GM21381 (cell line): ENCODE measurements at regions not wholly inside any gene's neighbourhood (a gene's known extent, or its start where the extent isn't known, plus 50 kb on each side); places are given as distances from the start of the nearest gene placed in this dataset.
"Not testable (repeated sequence)": the region's sequence is repeated elsewhere in the genome, so short reads cannot be mapped to it uniquely, and the experiment has no call there.

Source experiments
- ATAC-seq: cut with Tn5 transposase; IDR thresholded peaks from one replicate; pipeline ENCODE4 v1.9.1; 2021; ENCODE audit warnings: mild to moderate bottlenecking, moderate library complexity; ENCODE audit not compliant: unreplicated experiment

DNA sequence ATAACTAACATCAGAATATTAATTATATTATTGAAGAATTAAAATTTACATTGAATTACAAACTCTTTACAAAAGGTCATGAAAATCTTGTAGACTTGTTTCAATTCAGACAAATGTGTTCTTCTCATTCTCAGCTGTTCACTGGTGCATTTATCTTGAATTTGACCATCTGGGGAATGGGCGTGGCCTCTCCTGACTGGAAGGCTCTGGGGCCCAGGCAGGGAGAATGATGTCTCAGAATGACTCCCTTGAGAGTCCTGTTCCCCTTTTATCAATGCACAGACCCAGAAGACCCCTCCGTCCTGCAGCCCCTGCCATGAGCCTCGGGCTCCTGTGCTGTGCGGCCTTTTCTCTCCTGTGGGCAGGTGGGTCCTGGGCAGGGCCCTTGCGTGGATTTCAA lies 242.2 kb upstream of the PRSS1 start:
- not testable (repeated sequence) for ATAC-seq

DNA sequence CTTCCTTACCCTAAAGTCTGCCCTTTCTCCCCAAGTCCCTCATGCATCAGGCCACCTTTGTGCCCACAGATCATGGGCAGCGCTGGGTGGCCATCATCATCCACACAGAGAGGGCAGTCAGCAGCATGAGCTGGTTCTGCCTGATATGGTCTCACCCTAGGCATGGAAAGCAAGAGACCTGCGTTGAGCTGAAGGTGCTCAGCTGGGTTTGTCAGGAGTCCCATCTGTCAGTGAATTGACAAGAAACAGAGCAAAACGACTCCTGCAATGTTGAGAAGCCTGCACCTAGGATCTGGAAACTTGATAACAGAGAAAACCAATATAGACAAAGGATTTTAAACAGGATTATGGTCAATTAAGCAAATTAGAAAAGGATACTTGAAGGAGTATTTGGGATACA lies 242.7 kb upstream of the PRSS1 start:
- ATAC-seq: no peak

DNA sequence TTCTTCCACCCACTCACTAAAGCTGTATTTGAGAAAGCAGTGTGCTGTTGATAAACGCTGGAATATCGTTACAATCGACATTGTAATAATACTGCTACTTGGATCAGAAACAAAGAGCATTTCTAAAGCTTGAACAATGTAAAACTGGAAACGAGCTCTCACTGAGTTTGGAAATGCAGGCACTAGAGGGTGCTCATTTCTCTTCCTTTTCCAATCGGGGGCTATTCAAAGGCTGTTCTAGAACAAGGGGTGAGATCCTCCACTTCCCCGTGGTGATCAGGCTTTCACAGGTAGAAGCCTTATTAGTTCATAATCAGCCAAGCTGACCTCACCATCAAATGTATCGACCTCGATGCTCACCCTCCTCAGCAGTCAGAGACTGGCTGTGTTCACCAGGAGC lies 245.3 kb upstream of the PRSS1 start:
- not testable (repeated sequence) for ATAC-seq

DNA sequence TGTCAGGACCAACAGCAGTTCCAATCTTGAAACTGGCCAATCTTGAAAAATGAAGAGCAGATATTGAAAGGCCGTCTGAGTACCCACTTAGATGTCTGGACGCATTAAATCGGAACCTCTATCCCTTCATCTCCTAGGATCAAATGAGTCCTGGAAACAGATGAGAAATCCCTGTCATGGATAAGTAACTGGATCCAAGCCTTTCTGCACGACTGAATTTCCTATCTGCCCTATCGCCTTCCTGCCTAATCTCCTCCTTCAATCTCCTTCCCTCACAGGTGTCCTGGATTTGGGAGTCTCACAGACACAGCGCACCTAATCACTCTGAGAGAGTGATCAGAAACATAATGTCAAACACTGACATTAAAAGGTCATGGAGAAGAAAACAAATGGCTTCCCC lies 245.2 kb upstream of the PRSS58 start:
- no peak for ATAC-seq

DNA sequence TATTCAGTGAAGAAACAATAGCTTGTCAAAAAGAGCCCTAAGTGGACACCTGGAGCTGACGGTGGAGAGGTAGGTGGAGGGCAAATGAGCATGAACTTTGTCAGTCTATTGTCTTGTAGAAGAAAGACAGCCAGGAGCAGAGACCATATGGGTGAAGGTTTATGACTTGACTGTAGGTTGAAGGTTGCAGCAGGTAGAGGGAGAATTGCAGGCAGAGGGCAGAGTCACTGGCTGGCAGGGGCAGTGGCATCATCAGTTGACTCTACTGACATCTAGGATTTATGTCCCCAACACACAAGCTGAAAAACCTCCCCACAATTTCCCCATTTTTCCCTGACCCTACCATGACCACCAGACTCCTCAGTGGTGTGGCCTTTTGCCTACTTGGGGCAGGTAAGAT lies 243.6 kb upstream of the PRSS58 start:
- no peak for ATAC-seq

DNA sequence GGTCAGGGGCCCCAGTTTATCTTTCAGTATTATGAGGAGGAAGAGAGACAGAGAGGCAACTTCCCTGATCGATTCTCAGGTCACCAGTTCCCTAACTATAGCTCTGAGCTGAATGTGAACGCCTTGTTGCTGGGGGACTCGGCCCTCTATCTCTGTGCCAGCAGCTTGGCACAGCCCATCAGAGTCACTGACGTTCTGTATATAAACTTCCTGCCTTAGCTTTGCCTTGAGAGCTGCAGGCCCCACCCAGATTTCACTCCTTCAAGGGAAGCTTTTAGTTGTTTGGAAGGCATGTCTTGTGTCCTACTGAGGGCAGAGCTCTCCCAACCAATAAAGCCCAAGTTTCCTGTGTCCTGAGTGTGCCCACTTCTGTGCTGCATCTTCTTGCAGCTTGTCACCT lies 242.5 kb upstream of the PRSS58 start:
- ATAC-seq: no peak

DNA sequence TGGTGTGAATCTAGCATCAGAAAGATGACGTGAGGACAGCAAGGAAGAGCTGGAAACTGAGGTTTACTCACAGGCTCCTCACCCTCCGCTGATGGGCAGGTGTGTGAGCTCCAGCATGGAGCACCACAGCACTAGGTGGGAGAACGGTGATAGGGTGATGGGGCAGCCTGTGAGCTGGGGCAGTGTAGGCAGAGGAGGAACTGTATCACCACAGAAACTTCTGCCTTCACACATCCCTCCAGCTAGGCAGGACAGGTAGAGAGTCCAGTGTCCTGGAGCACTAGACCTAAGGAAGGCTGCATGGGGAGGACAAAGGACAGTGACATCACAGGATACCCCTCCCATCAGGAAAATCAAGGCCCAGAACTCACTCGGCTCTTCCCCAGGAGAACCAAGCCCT lies 241.8 kb upstream of the PRSS58 start:
- no peak for ATAC-seq

DNA sequence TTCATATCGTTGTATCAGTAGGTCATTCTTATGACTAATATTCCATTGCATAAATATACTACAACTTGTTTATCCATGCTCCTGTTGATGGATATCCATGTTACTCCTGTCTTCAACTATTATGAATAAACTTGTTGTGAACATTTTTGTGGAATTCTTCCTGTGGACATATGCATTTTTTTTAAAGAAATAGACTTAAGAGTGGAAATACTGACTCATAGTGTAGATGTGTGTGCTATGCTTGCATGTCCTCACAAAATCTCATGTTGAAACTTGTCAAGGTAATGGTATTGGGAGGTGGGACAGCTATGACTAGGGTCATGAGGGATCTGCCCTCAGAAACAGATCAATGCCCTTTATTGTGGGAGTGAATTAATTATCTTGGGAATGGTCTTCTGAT lies 240.5 kb upstream of the PRSS58 start:
- ATAC-seq: no peak

DNA sequence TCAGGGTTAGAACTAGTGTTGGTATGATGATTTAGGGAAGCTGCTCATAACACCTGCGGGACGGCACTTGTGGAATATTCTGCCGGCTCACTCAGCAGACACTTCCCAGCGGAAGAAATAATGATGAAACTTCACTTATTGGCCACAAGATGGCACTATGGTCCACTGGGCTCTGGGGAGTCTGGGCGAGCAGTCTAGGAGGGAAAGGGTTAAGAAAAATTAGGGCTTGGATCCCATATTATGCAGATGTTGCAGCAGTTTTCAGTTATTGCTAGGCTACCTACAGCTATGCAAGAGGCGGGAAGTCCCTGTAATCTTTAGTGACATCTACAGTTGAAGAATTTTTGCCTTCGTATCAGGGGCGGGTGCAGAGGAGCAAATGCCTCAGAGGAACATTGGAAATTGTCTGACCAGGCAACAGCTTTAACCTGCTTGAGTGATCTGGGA lies 238.7 kb upstream of the PRSS58 start:
- ATAC-seq: peak; percentile 71

DNA sequence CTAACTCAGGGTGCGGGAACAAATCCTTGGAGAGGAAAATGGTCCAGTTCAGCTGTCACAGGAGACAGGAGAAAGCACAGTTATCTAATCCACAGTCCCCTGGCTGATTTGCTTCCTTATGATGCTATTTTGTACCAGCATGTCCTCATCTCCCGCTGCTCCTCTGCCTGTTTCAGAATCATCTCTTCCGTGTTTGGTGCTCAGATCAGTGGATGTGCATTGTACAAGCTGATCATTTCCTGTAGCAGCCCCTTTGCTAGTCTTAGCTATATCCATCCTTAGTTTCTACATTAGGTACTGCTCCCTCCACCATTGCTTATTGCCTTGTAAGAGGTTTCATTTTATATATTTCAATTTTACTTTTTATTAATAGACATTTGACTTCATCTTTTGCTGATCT lies 238.0 kb upstream of the PRSS58 start:
- not testable (repeated sequence) for ATAC-seq

DNA sequence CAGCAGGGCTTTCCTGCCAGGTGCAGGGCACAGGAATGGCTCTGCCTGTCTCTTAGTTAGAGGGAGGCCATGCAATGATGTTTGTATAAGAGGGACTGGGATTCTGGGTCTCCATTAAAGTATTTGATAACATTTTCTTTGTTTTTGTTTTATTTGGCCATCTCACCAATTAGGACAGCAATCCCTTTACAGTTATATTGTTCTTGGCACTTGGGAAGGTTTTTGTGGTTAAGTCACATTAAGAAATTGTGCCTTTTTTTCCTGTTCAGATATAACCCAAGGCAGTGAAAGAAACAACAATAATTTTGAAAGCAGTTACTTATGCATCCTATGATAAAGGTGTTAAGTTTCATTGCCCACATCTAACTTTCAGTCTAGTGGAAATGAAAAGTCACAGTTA lies 237.4 kb upstream of the PRSS58 start:
- ATAC-seq: not testable (repeated sequence)

DNA sequence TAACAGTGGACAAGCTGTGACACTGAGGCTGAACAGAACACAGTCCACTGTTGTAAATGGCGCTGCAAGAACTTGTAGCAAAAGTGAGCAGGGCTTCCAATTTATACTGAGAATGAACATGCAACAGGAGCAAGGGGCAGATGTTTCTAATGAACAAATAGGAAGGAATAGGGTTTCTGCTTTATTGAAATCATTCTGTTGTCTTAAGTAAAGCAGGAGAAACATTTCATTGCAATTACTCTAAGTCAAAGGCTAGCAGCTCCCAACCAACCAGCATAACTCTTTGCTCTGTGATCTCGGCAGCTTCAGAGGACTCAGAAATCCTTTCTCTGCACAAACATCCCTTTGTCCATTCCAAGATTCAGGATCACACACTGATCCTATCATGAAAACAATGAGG lies 236.2 kb upstream of the PRSS58 start:
- no peak for ATAC-seq

DNA sequence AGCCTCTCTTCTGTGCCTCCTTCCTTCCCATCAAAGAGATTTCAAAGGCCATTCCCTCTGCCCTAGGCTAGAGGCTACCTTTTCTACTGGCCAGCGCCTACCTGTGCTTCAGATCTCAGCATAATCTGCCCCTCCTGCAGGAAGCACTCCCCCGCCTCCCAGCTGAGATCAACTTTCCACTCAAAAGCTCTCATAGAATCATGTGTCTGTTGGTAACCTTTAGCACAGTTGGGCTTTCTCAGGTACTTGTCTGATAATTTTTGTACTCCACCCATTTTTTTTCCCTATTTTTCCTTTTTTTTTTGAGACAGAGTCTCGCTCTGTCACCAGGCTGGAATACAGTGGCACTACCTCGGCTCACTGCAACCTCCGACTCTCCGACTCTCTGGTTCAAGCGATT lies 231.0 kb upstream of the PRSS58 start:
- no peak for ATAC-seq

DNA sequence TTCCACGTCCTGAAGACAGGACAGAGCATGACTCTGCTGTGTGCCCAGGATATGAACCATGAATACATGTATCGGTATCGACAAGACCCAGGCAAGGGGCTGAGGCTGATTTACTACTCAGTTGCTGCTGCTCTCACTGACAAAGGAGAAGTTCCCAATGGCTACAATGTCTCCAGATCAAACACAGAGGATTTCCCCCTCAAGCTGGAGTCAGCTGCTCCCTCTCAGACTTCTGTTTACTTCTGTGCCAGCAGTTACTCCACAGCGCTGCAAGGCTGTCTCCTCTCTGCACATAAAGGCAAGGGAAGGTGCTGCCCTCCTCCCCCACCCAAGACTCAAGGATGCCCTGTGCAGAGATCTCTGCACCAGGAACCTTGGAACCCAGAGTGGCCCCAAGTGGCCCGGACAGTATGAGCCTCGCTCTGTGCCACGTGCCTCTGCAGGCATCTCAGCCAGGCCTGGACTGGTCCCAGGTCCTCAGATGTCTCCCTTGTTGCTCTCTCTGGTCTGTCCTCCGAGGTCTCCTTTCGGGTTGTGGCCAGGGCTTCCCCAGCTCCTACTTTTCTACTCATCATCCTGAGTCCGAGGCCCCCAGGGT lies 230.3 kb upstream of the PRSS58 start:
- ATAC-seq: no peak

DNA sequence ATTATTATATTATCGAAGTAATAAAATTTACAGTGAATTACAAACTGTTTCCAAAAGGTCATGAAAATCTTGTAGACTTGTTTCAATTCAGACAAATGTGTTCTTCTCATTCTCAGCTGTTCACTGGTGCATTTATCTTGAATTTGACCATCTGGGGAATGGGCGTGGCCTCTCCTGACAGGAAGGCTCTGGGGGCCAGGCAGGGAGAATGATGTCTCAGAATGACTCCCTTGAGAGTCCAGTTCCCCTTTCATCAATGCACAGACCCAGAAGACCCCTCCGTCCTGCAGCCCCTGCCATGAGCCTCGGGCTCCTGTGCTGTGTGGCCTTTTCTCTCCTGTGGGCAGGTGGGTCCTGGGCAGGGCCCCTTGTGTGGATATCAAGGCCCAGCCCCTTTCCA lies 229.7 kb upstream of the PRSS58 start:
- ATAC-seq: not testable (repeated sequence)

DNA sequence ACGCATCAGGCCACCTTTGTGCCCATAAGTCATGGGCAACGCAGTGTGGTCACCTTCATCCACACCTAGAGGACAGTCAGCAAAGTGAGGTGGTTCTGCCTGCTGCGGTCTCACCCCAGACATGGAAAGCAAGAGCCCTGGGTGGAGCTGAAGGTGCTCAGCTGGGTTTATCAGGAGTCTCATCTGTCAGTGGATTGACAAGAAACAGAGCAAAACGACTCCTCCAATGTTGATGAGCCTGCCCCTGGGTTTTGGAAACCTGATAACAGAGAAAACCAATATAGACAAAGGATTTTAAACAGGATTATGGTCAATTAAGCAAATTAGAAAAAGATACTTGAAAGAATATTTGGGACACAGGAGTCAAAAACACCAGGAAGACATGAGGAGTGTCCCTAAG lies 229.3 kb upstream of the PRSS58 start:
- no peak for ATAC-seq

DNA sequence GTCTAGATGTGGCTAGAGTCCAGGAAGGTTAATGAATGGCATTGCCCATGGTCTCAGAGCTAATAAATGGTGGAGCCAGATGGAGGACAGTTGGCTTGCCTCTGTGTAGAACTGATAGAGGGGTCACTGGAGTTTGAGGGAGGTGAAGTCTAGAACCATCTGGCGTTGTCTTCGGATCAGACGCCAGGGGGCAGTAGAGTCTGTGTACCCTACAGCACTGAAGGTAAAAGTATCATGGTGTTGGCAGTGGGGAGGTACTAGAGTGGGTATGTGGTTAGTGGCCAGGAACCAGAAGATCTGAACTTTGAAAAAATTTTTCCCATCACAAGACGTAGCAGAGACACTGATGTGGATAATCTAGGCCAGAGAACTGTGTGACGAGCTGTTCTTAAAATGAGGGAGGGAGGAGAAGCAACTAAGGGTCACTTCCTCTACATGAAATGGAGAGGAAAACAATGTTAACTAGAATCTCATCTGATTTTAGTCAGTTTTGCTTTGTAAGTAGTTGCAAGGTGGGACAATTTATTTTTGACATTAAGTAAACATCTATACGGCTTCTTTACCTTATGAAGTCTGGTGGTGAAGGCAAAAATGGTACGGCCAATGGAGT lies 227.9 kb upstream of the PRSS58 start:
- ATAC-seq: no peak

DNA sequence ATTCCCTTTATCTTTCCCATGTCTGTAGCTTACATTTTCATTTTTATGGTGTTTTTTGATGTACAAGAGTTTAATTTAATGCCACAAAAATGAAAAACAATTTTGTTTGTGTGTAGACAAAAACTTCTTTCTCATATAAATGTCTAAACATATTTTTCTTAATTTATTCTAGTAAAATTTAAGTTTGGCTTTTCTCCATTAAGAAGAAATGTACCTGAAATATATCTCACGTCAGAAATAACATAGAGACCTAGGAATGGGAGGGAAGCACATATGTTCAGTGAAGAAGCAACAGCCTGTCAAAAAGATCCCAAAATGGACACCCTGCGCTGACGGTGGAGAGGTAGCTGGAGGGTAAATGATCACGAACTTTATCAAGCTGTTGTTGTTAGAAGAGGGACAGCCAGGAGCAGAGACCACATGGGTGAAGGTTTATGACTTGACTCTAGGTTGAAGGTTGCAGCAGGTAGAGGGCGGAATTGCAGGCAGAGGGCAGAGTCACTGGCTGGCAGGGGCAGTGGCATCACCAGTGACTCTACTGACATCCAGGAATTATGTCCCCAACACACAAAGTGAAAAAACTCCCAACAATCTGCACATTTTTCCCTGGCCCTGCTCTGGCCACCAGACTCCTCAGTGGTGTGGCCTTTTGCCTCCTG lies 225.9 kb upstream of the PRSS58 start:
- ATAC-seq: no peak

DNA sequence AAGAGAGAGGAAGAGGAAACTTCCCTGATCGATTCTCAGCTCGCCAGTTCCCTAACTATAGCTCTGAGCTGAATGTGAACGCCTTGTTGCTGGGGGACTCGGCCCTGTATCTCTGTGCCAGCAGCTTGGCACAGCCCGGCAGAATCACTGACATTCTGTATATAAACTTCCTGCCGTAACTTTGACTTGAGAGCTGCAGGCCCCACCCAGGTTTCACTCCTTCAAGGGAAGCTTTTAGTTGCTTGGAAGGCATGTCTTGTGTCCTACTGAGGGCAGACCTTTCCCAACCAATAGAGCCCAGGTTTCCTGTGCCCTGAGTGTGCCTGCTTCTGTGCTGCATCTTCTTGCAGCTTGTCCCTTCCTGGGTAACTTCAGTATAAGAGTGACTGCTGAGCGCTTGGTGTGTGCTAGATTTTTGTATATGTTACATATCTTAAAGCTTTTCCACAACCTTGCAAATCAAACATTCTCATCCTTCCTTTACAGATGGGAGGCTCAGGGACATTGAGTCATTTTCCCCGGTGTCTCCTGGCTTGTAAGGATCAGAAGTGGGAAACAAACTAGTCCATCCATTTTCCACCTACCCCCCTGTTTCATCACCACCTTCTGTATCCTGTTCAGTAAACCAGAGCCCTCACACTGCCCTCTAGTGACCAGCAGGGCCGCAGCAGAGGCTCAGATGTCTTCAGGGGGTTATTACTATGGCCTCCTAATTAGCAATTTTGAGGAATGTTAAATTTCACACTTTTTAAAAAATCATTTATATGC lies 225.2 kb upstream of the PRSS58 start:
- peak; percentile 56 for ATAC-seq

DNA sequence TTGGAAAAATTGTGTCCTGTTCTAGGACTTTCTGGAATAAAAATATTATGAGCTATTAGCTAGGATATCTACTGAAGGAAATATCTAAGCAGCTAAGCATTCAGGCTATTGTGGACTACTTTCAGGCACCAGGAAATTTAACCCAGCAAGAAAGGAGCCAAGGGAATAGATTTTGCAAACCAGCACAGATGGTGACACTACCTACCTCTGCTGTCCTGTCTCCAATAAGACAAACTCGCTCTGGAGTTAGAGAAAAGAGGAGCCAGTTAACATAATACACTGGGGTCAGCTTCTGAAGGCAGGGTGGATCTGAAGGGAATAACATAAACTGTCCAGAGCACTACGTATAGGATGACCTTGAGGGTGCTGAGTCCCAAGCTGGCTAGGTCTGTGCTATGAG lies 223.7 kb upstream of the PRSS58 start:
- ATAC-seq: no peak

DNA sequence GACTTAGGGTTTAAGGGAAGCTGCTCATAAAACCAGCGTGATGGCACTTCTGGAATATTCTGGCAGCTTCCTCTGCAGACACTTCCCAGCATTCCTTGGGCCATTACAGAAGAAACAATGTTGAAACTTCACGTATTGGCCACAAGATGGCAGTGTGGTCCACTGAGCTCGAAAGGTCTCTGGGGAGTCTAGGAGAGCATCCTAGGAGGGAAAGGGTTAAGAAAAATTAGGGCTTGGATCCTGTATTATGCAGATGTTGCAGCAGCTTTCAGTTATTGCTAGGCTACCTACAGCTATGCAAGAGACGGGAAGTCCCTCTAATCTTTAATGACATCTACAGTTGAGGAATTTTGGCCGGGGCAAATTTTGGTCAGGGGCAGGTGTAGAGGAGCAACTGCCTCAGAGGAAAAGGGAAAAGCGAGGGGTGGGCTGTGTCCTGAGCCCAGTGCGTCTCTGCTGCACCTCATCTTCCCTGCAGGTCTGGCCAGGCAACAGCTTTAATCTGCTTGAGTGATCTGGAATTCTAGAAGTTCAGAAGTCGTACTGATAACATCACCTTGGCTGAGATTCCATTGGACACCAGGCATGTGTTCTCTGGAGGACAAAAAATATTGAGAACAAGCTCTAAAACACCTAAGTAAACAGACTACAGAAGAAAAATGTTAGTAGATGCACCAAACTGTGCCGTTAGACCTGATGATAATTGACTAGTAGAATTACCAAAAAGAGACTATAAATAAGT lies 220.8 kb upstream of the PRSS58 start:
- ATAC-seq: peak; percentile 83
